ENCODE measurements at regions not wholly inside any gene's neighbourhood (a gene's known extent, or its start where the extent isn't known, plus 50 kb on each side); places are given as distances from the start of the nearest gene placed in this dataset.

DNA sequence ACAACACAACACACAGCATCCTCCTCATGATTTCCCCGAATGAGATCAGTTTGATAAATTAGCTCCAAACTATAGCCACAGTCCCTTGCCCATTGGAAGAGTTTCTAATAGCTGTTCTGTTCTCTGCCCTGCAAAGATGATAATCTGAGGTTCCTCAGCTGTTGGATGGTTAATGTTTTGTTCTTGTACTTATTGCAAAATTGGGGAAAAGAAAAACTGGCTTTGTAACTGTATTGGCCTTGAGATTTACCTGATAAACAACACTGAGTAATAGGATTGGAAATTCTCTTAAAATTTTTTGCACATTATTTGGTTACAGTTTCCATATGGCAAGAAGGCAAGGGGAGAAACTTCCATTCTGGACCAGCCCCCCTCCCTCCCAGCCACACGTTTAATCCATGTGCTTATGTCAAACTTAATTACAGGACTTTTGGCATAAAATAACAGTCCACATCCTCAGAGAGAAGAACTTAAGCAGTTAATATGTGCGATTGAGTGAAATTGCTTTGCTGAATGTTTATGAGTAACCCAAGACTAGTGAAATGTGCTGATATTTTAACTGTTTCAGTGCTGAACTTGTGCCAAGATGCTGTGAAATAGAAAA lies 119.1 kb upstream of the ZFHX3 start:
- TF ChIP-seq, protein P1, sequence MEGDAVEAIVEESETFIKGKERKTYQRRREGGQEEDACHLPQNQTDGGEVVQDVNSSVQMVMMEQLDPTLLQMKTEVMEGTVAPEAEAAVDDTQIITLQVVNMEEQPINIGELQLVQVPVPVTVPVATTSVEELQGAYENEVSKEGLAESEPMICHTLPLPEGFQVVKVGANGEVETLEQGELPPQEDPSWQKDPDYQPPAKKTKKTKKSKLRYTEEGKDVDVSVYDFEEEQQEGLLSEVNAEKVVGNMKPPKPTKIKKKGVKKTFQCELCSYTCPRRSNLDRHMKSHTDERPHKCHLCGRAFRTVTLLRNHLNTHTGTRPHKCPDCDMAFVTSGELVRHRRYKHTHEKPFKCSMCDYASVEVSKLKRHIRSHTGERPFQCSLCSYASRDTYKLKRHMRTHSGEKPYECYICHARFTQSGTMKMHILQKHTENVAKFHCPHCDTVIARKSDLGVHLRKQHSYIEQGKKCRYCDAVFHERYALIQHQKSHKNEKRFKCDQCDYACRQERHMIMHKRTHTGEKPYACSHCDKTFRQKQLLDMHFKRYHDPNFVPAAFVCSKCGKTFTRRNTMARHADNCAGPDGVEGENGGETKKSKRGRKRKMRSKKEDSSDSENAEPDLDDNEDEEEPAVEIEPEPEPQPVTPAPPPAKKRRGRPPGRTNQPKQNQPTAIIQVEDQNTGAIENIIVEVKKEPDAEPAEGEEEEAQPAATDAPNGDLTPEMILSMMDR (conservative IDR thresholded peaks at IDR 0.05; ENCODE audit: low read depth in 2 of 2), result no peak
- TF ChIP-seq POLR2AphosphoS5 (IDR thresholded peaks at IDR 0.05; ENCODE audit: low read depth) (no peak), EZH2 (IDR thresholded peaks at IDR 0.05; ENCODE audit: low read depth, unreplicated experiment) (no peak), NANOG (IDR thresholded peaks at IDR 0.05; ENCODE audit: borderline replicate concordance) (no peak), CREB1 (CRISPR knock-in tag; IDR thresholded peaks at IDR 0.05; ENCODE audit: low read depth) (no peak), JUNB (IDR thresholded peaks at IDR 0.05; ENCODE audit: unreplicated experiment) (no peak), EZH2phosphoT487 (IDR thresholded peaks at IDR 0.05; ENCODE audit: unreplicated experiment) (no peak)
- TF ChIP-seq, protein P2, sequence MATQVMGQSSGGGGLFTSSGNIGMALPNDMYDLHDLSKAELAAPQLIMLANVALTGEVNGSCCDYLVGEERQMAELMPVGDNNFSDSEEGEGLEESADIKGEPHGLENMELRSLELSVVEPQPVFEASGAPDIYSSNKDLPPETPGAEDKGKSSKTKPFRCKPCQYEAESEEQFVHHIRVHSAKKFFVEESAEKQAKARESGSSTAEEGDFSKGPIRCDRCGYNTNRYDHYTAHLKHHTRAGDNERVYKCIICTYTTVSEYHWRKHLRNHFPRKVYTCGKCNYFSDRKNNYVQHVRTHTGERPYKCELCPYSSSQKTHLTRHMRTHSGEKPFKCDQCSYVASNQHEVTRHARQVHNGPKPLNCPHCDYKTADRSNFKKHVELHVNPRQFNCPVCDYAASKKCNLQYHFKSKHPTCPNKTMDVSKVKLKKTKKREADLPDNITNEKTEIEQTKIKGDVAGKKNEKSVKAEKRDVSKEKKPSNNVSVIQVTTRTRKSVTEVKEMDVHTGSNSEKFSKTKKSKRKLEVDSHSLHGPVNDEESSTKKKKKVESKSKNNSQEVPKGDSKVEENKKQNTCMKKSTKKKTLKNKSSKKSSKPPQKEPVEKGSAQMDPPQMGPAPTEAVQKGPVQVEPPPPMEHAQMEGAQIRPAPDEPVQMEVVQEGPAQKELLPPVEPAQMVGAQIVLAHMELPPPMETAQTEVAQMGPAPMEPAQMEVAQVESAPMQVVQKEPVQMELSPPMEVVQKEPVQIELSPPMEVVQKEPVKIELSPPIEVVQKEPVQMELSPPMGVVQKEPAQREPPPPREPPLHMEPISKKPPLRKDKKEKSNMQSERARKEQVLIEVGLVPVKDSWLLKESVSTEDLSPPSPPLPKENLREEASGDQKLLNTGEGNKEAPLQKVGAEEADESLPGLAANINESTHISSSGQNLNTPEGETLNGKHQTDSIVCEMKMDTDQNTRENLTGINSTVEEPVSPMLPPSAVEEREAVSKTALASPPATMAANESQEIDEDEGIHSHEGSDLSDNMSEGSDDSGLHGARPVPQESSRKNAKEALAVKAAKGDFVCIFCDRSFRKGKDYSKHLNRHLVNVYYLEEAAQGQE (IDR thresholded peaks at IDR 0.05; ENCODE audit: unreplicated experiment), result no peak
